GM12892 (cell line): ENCODE measurements at regions not wholly inside any gene's neighbourhood (a gene's known extent, or its start where the extent isn't known, plus 50 kb on each side); places are given as distances from the start of the nearest gene placed in this dataset.

Source experiments
- POLR2A ChIP-seq: IDR thresholded peaks from 2 replicates; pipeline ENCODE4 v1.6.1; 2011; ENCODE audit warnings: low read depth, low read length, control low read depth
- POLR2AphosphoS5 ChIP-seq: IDR thresholded peaks from 2 replicates; pipeline ENCODE4 v1.6.1; 2011; ENCODE audit warnings: low read depth, low read length, control low read depth

DNA sequence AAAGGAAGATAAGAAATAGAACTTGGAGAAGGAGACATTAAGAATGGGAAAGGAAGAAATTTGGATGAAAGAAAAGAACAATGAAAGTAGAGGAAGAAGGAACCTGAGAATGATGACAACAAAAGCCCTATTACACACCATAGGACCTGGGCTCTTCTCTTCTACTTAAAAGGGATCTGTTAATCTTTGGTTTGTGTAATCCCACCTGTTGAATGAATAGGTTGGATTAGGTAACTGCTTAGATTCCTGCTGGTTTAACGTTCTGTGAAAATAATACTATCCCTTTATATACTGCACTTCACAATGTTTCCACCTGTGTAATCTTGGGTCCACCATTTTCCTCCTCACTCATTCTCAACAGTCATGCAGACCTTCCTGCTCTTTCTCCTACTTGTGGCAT, 157.8 kb upstream of the ATP10B start:
- TF ChIP-seq POLR2A (no peak), POLR2AphosphoS5 (no peak)
